Sigmoid colon (tissue), 6 donors: ENCODE measurements at regions not wholly inside any gene's neighbourhood (a gene's known extent, or its start where the extent isn't known, plus 50 kb on each side); places are given as distances from the start of the nearest gene placed in this dataset.

Source experiments
- DNase-seq: peaks from one replicate; pipeline ENCODE4 v3.0.0-alpha.2; 2019
- H3K27ac ChIP-seq, 4 donors: fragments of 200-600 bp; sonication (generic); one replicate each; pipeline ENCODE4 v1.5.1; 2016 to 2019; ENCODE audit warnings: mild to moderate bottlenecking in 1 of 4
- H3K27me3 ChIP-seq, 3 donors: fragments of 200-600 bp; sonication (generic); one replicate each; pipeline ENCODE4 v1.5.1; 2019; ENCODE audit warnings: mild to moderate bottlenecking in 1 of 3
- H3K36me3 ChIP-seq, 4 donors: fragments of 200-600 bp; sonication (generic); one replicate each; pipeline ENCODE4 v1.5.1; 2016 to 2019
- H3K4me1 ChIP-seq, 4 donors: fragments of 200-600 bp; sonication (generic); one replicate each; pipeline ENCODE4 v1.5.1; 2017 to 2019
- H3K4me3 ChIP-seq, 4 donors: fragments of 200-600 bp; sonication (generic); one replicate each; pipeline ENCODE4 v1.5.1; 2017 to 2019; ENCODE audit warnings: mild to moderate bottlenecking in 2 of 4, moderate library complexity in 1 of 4
- H3K9me3 ChIP-seq, 4 donors: fragments of 200-600 bp in 3 of 4; sonication (generic) in 3 of 4; one replicate each; pipeline versions ENCODE4 v1.5.1 to v1.6.1; 2013 to 2019
- CTCF ChIP-seq, 4 experiments: fragments of 450-650 bp in 3 of 4; fragments of 200-600 bp in 1 of 4; IDR thresholded peaks; one replicate each; pipeline ENCODE4 v1.5.1; 2016 to 2019; ENCODE audit warnings: antibody characterized with exemption in 4 of 4, mild to moderate bottlenecking in 3 of 4, moderate library complexity in 2 of 4
- EP300 ChIP-seq, 4 donors: sonication (generic); formaldehyde crosslinking; IDR thresholded peaks; one replicate each; pipeline ENCODE4 v1.6.1; 2017; ENCODE audit warnings: antibody characterized with exemption in 4 of 4
- POLR2A ChIP-seq, 2 donors: fragments of 450-650 bp; IDR thresholded peaks; one replicate each; pipeline ENCODE4 v1.6.1; 2016; ENCODE audit warnings: antibody characterized with exemption in 2 of 2, mild to moderate bottlenecking in 2 of 2, moderate library complexity in 2 of 2
- POLR2AphosphoS5 ChIP-seq, 4 donors: sonication (generic); formaldehyde crosslinking; IDR thresholded peaks; one replicate each; pipeline ENCODE4 v1.6.1; 2017; ENCODE audit warnings: antibody characterized with exemption in 4 of 4
- WGBS, 2 donors: extraction: QIAGEN DNeasy Blood & Tissue Kit; methylation state at CpG; one replicate each; pipeline ENCODE4 v1.1.7; 2013; 5-methylcytosine and 5-hydroxymethylcytosine counted together
- intact Hi-C: fragments of 100-400 bp; cut with DNase I; formaldehyde crosslinking; loops from one replicate; pipeline ENCODE4 v1.15.1; 2023
- donor health status: healthy with polysubstance abuse.
- donor health status: healthy.

GRCh38 chr11:11038352-11038751 is 180.5 kb upstream of the ZBED5 start:
- Histone ChIP-seq H3K4me1 (peaks cover 0 to 54% (median 49%) of the 10 kb centered on the region in 4 donors), H3K36me3 (no peaks in the 10 kb centered on the region), H3K27ac (peak overlapping the region; percentile 74 to 84 (median 84)), H3K4me3 (no peak overlapping the region), H3K9me3 (no peaks in the 10 kb centered on the region), H3K27me3 (no peaks in the 10 kb centered on the region)
- intact Hi-C loops = loop anchor here (2.0 to 5.0 kb wide), 5 partner anchors 18 to 584 kb away; partner anchors contain the start of gene GALNT18
- 88 to 95% methylated on average over 3 of the region's 3 CpGs for WGBS, 2 donors
- TF ChIP-seq POLR2A (IDR thresholded peaks at IDR 0.05) (no peak), EP300 (IDR thresholded peaks at IDR 0.05) (peak in 3 of 4 donors; percentile 39 to 69 (median 61)), CTCF (IDR thresholded peaks at IDR 0.05) (no peak), POLR2AphosphoS5 (IDR thresholded peaks at IDR 0.05) (peak; percentile 63 to 84 (median 79))
- peak; percentile 87 for DNase-seq

- peak overlapping the region; percentile 74 to 84 (median 84) for H3K27ac ChIP-seq
- intact Hi-C loops = loop anchor here (2.0 to 5.0 kb wide), 5 partner anchors 42 to 585 kb away; partner anchors contain the start of gene GALNT18
- no peak for DNase-seq
Observed at GRCh38 chr11:11036848-11037732, 179.2 kb upstream of the ZBED5 start.

GRCh38 chr11:11036185-11036847 is 178.5 kb upstream of the ZBED5 start:
- no peaks in the 10 kb centered on the region for H3K27me3 ChIP-seq
- H3K4me3 ChIP-seq = no peak overlapping the region
- peaks cover 0 to 68% (median 59%) of the 10 kb centered on the region in 4 donors for H3K4me1 ChIP-seq
- no peak for DNase-seq
- no peaks in the 10 kb centered on the region for H3K9me3 ChIP-seq
- H3K36me3 ChIP-seq = no peaks in the 10 kb centered on the region
- TF ChIP-seq CTCF (IDR thresholded peaks at IDR 0.05) (no peak), POLR2A (IDR thresholded peaks at IDR 0.05) (no peak), EP300 (IDR thresholded peaks at IDR 0.05) (no peak), POLR2AphosphoS5 (IDR thresholded peaks at IDR 0.05) (no peak)
- WGBS, 2 donors = 87% methylated on average over 3 of the region's 3 CpGs
- H3K27ac ChIP-seq = peak overlapping the region in 3 of 4 donors; percentile 83 to 84 (median 84)
- intact Hi-C loops = loop anchor here (2.0 to 5.0 kb wide), 5 partner anchors 42 to 586 kb away; partner anchors contain the start of gene GALNT18

More at GRCh38 chr11:11036848-11037732, 179.2 kb upstream of the ZBED5 start:
- Histone ChIP-seq H3K9me3 (no peaks in the 10 kb centered on the region), H3K4me1 (peaks cover 0 to 60% (median 52%) of the 10 kb centered on the region in 4 donors), H3K27me3 (no peaks in the 10 kb centered on the region), H3K4me3 (no peak overlapping the region), H3K36me3 (no peaks in the 10 kb centered on the region)
- TF ChIP-seq POLR2A (IDR thresholded peaks at IDR 0.05) = no peak
- peak; percentile 29 to 72 (median 68) for TF ChIP-seq CTCF (IDR thresholded peaks at IDR 0.05)
- TF ChIP-seq POLR2AphosphoS5 (IDR thresholded peaks at IDR 0.05) = no peak
- WGBS, 2 donors = 68 to 71% methylated on average over 5 of the region's 5 CpGs

- whole genome bisulfite sequencing, 2 donors = 87 to 92% methylated on average over 1 of the region's 1 CpG
- no peaks in the 10 kb centered on the region for H3K27me3 ChIP-seq
- peak overlapping the region in 1 of 4 donors; percentile 84 for H3K27ac ChIP-seq
- no peak overlapping the region for H3K4me3 ChIP-seq
- intact Hi-C loops = loop anchor here (5.0 kb wide), 4 partner anchors 232 to 587 kb away; partner anchors contain the start of gene GALNT18
- peaks cover 0 to 65% (median 56%) of the 10 kb centered on the region in 4 donors for H3K4me1 ChIP-seq
- no peak for TF ChIP-seq CTCF (IDR thresholded peaks at IDR 0.05)
- no peak for TF ChIP-seq EP300 (IDR thresholded peaks at IDR 0.05)
- TF ChIP-seq POLR2AphosphoS5 (IDR thresholded peaks at IDR 0.05) = no peak
- no peak for TF ChIP-seq POLR2A (IDR thresholded peaks at IDR 0.05)
- DNase-seq = no peak
- H3K9me3 ChIP-seq = no peaks in the 10 kb centered on the region
- H3K36me3 ChIP-seq = no peaks in the 10 kb centered on the region
Observed at GRCh38 chr11:11035331-11035730, 177.5 kb upstream of the ZBED5 start.
